ENCODE measurements at regions not wholly inside any gene's neighbourhood (a gene's known extent, or its start where the extent isn't known, plus 50 kb on each side); places are given as distances from the start of the nearest gene placed in this dataset.

DNA sequence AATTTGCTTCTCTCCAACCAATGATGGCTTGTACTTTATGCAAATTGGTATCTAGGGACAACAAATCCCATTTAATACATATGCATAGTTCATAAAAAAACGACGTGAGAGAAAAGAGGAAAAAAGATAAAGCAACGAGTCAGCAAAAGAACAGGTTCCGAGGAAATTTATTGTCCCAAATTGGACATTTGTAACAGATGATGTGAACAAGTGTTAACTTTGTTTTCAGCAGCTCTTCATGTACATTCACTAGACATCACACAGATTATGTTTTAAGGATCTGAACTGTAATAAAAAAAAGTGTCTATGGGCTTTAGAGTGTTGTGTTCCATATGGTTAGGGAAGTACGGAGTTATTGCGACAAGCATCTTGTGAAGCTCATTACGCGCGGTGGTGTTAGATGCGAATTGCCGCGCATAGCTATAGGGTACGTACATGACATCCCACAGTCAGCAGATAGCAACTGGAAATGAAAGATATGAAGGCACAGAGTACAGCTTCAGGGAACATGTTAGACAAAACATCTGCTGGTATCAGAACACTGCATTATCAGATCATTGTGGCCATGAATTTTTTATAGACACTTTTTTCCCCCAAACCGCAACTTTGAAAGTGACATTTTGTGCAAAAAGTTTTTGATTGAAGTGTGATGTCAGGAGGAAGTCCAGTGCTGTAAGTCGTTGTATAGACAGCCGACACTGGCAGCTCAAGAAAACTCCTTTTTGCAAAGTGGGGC, 1073.1 kb upstream of the FANCL start:
- TF ChIP-seq, protein P1, sequence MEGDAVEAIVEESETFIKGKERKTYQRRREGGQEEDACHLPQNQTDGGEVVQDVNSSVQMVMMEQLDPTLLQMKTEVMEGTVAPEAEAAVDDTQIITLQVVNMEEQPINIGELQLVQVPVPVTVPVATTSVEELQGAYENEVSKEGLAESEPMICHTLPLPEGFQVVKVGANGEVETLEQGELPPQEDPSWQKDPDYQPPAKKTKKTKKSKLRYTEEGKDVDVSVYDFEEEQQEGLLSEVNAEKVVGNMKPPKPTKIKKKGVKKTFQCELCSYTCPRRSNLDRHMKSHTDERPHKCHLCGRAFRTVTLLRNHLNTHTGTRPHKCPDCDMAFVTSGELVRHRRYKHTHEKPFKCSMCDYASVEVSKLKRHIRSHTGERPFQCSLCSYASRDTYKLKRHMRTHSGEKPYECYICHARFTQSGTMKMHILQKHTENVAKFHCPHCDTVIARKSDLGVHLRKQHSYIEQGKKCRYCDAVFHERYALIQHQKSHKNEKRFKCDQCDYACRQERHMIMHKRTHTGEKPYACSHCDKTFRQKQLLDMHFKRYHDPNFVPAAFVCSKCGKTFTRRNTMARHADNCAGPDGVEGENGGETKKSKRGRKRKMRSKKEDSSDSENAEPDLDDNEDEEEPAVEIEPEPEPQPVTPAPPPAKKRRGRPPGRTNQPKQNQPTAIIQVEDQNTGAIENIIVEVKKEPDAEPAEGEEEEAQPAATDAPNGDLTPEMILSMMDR (IDR thresholded peaks at IDR 0.05) = no peak
- TF ChIP-seq POLR2A (IDR thresholded peaks at IDR 0.05) (no peak), EP300 (IDR thresholded peaks at IDR 0.05) (no peak)
